Osteocyte (in vitro differentiated cells): ENCODE measurements at regions not wholly inside any gene's neighbourhood (a gene's known extent, or its start where the extent isn't known, plus 50 kb on each side); places are given as distances from the start of the nearest gene placed in this dataset.
"Not testable (repeated sequence)": the region's sequence is repeated elsewhere in the genome, so short reads cannot be mapped to it uniquely, and the experiment has no call there.

ENCODE experiments used
- DNase-seq: peaks from one replicate; pipeline ENCODE4 v3.0.0; 2021; ENCODE audit warnings: mixed read lengths; ENCODE audit not compliant: unreplicated experiment; ENCODE audit errors: extremely low spot score
- H3K27ac Mint-ChIP-seq: one replicate; pipeline ENCODE4 v1.8.0; 2021; ENCODE audit warnings: mild to moderate bottlenecking, mixed read lengths; ENCODE audit not compliant: unreplicated experiment
- H3K27me3 Mint-ChIP-seq: one replicate; pipeline ENCODE4 v1.8.0; 2021; ENCODE audit warnings: mixed read lengths; ENCODE audit not compliant: unreplicated experiment
- H3K36me3 Mint-ChIP-seq: one replicate; pipeline ENCODE4 v1.8.0; 2021; ENCODE audit warnings: mixed read lengths; ENCODE audit not compliant: unreplicated experiment
- H3K4me1 Mint-ChIP-seq: one replicate; pipeline ENCODE4 v1.8.0; 2021; ENCODE audit warnings: mixed read lengths; ENCODE audit not compliant: unreplicated experiment
- H3K4me3 Mint-ChIP-seq: one replicate; pipeline ENCODE4 v1.8.0; 2021; ENCODE audit warnings: mild to moderate bottlenecking, moderate library complexity, mixed read lengths; ENCODE audit not compliant: unreplicated experiment
- H3K9me3 Mint-ChIP-seq: one replicate; pipeline ENCODE4 v1.8.0; 2021; ENCODE audit warnings: mixed read lengths; ENCODE audit not compliant: unreplicated experiment
- CTCF ChIP-seq: fragments of 200-600 bp; sonication (generic); IDR thresholded peaks from 2 replicates; pipeline ENCODE4 v1.5.0; 2021; ENCODE audit warnings: antibody characterized with exemption, mild to moderate bottlenecking, moderate library complexity

- no peak for DNase-seq
- H3K9me3 Mint-ChIP-seq = peaks cover 5% of the 10 kb centered on the region
- H3K4me3 Mint-ChIP-seq = no peak overlapping the region
- TF ChIP-seq CTCF = no peak
- no peak overlapping the region for H3K27ac Mint-ChIP-seq
- no peaks in the 10 kb centered on the region for H3K36me3 Mint-ChIP-seq
- H3K27me3 Mint-ChIP-seq = no peaks in the 10 kb centered on the region
- H3K4me1 Mint-ChIP-seq = no peaks in the 10 kb centered on the region
Observed at GRCh38 chr5:162668926-162669325, 601.4 kb downstream of the GABRG2 start.

GRCh38 chr5:162672061-162672460, 604.5 kb downstream of the GABRG2 start:
- DNase-seq = no peak
- Mint-ChIP-seq H3K27ac (no peak overlapping the region), H3K4me1 (no peaks in the 10 kb centered on the region), H3K36me3 (no peaks in the 10 kb centered on the region), H3K27me3 (no peaks in the 10 kb centered on the region), H3K9me3 (peaks cover 18% of the 10 kb centered on the region), H3K4me3 (no peak overlapping the region)
- no peak for TF ChIP-seq CTCF

- Mint-ChIP-seq H3K4me1 (no peaks in the 10 kb centered on the region), H3K4me3 (no peak overlapping the region), H3K27me3 (no peaks in the 10 kb centered on the region), H3K9me3 (peaks cover 45% of the 10 kb centered on the region), H3K27ac (no peak overlapping the region), H3K36me3 (no peaks in the 10 kb centered on the region)
- no peak for TF ChIP-seq CTCF
- DNase-seq = no peak
Observed at GRCh38 chr5:162683284-162683683, 615.7 kb downstream of the GABRG2 start.

- no peaks in the 10 kb centered on the region for H3K27me3 Mint-ChIP-seq
- H3K27ac Mint-ChIP-seq = no peak overlapping the region
- no peaks in the 10 kb centered on the region for H3K36me3 Mint-ChIP-seq
- H3K4me3 Mint-ChIP-seq = no peak overlapping the region
- DNase-seq = no peak
- H3K4me1 Mint-ChIP-seq = no peaks in the 10 kb centered on the region
- no peak for TF ChIP-seq CTCF
- H3K9me3 Mint-ChIP-seq = peaks cover 52% of the 10 kb centered on the region
Observed at GRCh38 chr5:162684145-162684544, 616.6 kb downstream of the GABRG2 start.

DNA sequence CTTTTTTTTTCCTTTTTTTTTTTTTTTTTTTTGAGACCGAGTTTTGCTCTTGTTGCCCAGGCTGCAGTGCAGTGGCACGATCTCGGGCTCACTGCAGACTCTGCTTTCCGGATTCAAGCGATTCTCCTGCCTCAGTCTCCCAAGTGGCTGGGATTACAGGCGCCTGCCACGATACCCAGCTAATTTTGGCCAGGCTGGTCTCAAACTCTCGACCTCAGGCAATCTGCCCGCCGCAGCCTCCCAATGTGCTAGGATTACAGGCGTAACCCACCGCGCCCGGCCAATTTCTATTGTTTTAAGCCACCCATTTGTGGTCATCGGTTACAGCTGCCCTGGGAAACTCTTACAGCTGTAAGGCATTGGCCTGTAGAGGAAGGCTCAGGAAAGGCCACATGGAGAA, 617.7 kb downstream of the GABRG2 start:
- no peak overlapping the region for H3K27ac Mint-ChIP-seq
- H3K4me3 Mint-ChIP-seq = no peak overlapping the region
- DNase-seq = no peak
- no peaks in the 10 kb centered on the region for H3K4me1 Mint-ChIP-seq
- H3K36me3 Mint-ChIP-seq = no peaks in the 10 kb centered on the region
- TF ChIP-seq CTCF = no peak
- H3K27me3 Mint-ChIP-seq = no peaks in the 10 kb centered on the region
- H3K9me3 Mint-ChIP-seq = peaks cover 55% of the 10 kb centered on the region

GRCh38 chr5:162696272-162696671, 628.7 kb downstream of the GABRG2 start:
- not testable (repeated sequence) for H3K4me1 Mint-ChIP-seq, H3K4me3 Mint-ChIP-seq, H3K36me3 Mint-ChIP-seq, DNase-seq, H3K27me3 Mint-ChIP-seq, H3K27ac Mint-ChIP-seq
- peaks cover 37% of the 10 kb centered on the region for H3K9me3 Mint-ChIP-seq
